SIG-M5 (cell line): ENCODE measurements at regions not wholly inside any gene's neighbourhood (a gene's known extent, or its start where the extent isn't known, plus 50 kb on each side); places are given as distances from the start of the nearest gene placed in this dataset.
"Not testable (repeated sequence)": the region's sequence is repeated elsewhere in the genome, so short reads cannot be mapped to it uniquely, and the experiment has no call there.

Experiments used
- DNase-seq: peaks from one replicate; lab custom pipeline; 2025; lab: John Stamatoyannopoulos, UW

- no peak for DNase-seq
These were observed 117.5 kb upstream of the MEIS1 start for GRCh38 chr2:66317268-66317890.

- DNase-seq, result no peak
These were observed 128.4 kb upstream of the MEIS1 start for GRCh38 chr2:66306483-66306882.

GRCh38 chr2:66305718-66306117 is 129.2 kb upstream of the MEIS1 start:
- no peak for DNase-seq

GRCh38 chr2:66303471-66303870 is 131.5 kb upstream of the MEIS1 start:
- DNase-seq, result no peak

GRCh38 chr2:66301767-66302140 is 133.2 kb upstream of the MEIS1 start:
- no peak for DNase-seq

- DNase-seq, result no peak
These were observed 133.7 kb upstream of the MEIS1 start for GRCh38 chr2:66301022-66301766.

GRCh38 chr2:66283787-66284186 is 151.1 kb upstream of the MEIS1 start:
- DNase-seq, result no peak

- DNase-seq, result no peak
These were observed 152.9 kb upstream of the MEIS1 start for GRCh38 chr2:66281980-66282379.

GRCh38 chr2:66279024-66279423 is 155.9 kb upstream of the MEIS1 start:
- no peak for DNase-seq

- DNase-seq, result no peak
These were observed 158.9 kb upstream of the MEIS1 start for GRCh38 chr2:66275984-66276383.

GRCh38 chr2:66273933-66274490 is 160.9 kb upstream of the MEIS1 start:
- no peak for DNase-seq

GRCh38 chr2:66272751-66273150 is 162.2 kb upstream of the MEIS1 start:
- no peak for DNase-seq

- DNase-seq, result no peak
These were observed 163.1 kb upstream of the MEIS1 start for GRCh38 chr2:66271777-66272176.

- no peak for DNase-seq
These were observed 164.7 kb upstream of the MEIS1 start for GRCh38 chr2:66270247-66270646.

- no peak for DNase-seq
These were observed 165.8 kb upstream of the MEIS1 start for GRCh38 chr2:66269166-66269565.

GRCh38 chr2:66268756-66269155 is 166.2 kb upstream of the MEIS1 start:
- no peak for DNase-seq

- DNase-seq, result no peak
These were observed 170.6 kb upstream of the MEIS1 start for GRCh38 chr2:66264354-66264753.

- DNase-seq, result no peak
These were observed 179.1 kb upstream of the MEIS1 start for GRCh38 chr2:66255867-66256266.

GRCh38 chr2:66255136-66255535 is 179.8 kb upstream of the MEIS1 start:
- no peak for DNase-seq

- DNase-seq, result no peak
These were observed 181.9 kb upstream of the MEIS1 start for GRCh38 chr2:66253066-66253465.

GRCh38 chr2:66252109-66252508 is 182.8 kb upstream of the MEIS1 start:
- no peak for DNase-seq

GRCh38 chr2:66251573-66251972 is 183.4 kb upstream of the MEIS1 start:
- no peak for DNase-seq

GRCh38 chr2:66249089-66249488 is 185.8 kb upstream of the MEIS1 start:
- DNase-seq, result not testable (repeated sequence)

- not testable (repeated sequence) for DNase-seq
These were observed 191.1 kb upstream of the MEIS1 start for GRCh38 chr2:66243809-66244208.
